GM12873 (cell line): ENCODE measurements at regions not wholly inside any gene's neighbourhood (a gene's known extent, or its start where the extent isn't known, plus 50 kb on each side); places are given as distances from the start of the nearest gene placed in this dataset.

Source experiments
- TF ChIP-seq, protein P1 (sequence below): IDR thresholded peaks from 2 replicates; pipeline ENCODE4 v1.5.1; 2012; ENCODE audit warnings: low read depth, mild to moderate bottlenecking, moderate library complexity, low read length, control low read depth; ENCODE audit not compliant: insufficient read depth; ENCODE audit errors: missing control alignments

DNA sequence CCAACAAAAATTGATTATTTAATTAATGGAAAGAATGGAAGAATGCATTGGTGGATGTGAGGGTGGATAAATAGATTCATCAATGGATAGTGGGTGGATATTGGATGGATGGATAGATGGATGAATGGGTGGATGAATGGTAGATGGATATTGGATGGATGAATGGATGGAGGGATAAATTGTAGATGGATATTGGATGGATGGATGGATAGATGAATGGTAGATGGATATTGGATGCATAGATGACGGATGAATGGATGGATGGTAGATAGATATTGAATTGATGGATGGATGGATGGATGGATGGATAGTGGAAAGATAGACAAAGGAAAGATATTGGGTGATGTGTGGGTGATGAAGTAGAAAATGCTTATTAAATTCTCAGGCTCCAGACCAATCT, 123.6 kb upstream of the KAZN start:
- TF ChIP-seq, protein P1, sequence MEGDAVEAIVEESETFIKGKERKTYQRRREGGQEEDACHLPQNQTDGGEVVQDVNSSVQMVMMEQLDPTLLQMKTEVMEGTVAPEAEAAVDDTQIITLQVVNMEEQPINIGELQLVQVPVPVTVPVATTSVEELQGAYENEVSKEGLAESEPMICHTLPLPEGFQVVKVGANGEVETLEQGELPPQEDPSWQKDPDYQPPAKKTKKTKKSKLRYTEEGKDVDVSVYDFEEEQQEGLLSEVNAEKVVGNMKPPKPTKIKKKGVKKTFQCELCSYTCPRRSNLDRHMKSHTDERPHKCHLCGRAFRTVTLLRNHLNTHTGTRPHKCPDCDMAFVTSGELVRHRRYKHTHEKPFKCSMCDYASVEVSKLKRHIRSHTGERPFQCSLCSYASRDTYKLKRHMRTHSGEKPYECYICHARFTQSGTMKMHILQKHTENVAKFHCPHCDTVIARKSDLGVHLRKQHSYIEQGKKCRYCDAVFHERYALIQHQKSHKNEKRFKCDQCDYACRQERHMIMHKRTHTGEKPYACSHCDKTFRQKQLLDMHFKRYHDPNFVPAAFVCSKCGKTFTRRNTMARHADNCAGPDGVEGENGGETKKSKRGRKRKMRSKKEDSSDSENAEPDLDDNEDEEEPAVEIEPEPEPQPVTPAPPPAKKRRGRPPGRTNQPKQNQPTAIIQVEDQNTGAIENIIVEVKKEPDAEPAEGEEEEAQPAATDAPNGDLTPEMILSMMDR = no peak

DNA sequence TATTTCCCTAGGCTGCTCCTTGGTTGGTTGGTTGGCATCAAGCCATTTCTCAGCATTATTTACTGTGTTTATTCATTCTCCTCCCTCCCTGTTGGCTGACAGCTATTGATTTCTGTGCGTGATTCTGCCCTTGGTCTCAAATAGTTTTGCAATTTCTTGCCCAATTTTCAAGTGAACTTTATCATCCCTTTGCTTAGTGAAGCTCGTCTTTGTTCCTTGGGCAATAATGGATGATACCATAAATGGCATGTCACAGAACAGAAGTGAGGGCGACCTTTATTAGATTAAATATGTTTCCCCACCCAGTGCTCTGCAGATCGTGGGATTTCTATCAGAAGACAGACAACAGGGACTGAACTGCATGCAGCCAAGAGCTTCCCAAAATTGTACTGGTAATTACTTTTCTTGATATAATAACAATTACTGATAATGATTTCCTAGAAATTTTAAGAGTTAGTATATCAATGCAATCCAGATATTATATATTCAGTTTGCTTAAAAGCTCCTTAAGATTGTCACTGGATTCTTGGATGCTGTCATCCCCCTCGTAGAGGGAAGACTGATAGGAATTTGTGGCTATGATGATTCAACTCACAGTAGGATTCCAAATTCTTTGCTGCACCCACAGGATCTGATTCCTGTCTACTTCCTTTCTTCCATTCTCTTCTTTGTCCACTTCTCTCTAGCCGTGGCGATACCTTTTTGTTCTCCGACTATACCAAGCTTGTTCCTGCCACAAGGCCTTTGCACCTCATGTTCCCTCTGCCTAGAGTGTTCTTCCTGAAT, 122.1 kb upstream of the KAZN start:
- TF ChIP-seq, protein P1 = no peak

DNA sequence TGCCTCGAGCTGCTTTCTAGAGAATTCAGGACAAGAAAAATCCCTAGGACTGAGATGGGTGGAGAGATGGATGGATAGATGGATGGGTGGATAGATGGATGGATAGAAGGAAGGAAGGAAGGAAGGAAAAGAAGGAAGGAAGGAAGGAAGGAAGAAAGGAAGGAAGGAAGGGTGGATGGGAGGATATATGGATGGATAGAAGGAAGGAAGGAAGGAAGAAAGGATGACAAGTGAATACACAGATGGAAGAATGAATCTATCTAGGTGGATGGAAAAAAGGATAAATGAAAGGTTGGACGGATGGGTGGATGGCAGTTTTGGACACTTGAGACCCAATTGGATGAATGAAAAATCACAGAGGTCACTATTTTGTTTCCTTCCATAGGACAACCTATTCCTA, 120.4 kb upstream of the KAZN start:
- TF ChIP-seq, protein P1 = no peak

DNA sequence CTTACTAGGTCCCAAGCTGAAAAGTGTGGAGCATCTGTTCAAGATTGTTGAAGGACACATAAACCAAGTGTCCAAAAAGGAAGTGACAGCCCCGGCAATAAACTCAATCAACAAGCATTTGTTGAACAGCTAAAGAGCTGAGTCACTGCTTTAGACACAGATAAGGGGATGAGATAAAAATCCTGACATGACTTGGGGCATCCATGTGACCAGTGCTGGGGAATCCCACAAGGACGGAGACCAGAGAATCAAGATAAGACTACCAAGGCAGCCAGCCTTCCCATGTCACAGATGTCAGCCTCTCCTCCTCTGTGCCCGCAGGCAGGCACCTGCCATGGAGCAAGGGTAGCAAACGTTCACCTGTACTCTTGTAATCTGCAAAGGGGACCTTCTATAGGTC, 118.6 kb upstream of the KAZN start:
- TF ChIP-seq, protein P1 = no peak

DNA sequence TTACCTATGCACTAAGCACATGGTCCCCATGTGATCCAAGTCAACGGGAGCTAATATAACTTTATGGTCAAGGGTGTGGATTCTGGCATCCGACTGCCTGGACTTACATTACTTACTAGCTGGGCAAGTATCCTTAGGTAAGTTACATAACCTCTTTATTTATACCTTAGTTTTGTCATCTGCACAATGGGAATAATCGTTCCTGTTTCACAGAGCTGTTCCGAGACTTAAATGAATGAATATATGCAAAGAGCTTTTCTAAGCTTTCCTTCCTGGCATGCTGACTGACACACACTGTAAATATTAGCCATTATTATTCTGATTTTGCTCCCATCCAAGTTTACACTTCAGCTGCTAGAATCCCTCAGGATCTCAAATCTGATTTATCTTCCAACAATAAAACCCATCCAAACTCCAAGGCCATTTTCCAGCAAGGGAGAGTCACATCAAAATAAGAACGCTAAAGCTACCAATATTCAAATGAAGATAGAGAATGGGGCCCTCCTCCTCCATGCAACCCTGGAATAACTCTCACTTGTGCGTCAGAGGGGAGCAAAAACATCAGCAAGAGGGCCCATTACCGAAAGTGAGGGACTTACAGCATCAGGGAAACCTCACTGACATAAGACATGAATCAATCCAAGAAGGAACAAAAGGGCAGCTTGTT, 115.6 kb upstream of the KAZN start:
- TF ChIP-seq, protein P1 = no peak

DNA sequence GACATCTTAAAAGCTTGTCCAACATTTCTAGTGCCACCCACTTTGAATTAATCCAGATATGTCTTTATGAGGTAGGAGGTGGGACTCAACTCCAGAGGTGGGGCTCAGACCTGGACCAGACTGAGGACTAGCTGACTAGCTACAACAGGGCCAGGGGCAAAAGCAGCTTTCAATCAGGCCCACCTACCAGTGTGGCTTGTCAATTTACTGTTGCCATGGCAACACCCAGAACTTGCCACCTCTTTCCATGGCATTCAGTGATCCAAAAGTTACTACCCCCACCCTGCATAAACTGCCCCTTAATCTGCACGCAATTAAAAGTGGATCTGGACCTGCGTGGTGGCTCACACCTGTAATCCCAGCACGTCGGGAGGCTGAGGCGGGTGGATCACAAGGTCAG, 113.2 kb upstream of the KAZN start:
- TF ChIP-seq, protein P1 = no peak

DNA sequence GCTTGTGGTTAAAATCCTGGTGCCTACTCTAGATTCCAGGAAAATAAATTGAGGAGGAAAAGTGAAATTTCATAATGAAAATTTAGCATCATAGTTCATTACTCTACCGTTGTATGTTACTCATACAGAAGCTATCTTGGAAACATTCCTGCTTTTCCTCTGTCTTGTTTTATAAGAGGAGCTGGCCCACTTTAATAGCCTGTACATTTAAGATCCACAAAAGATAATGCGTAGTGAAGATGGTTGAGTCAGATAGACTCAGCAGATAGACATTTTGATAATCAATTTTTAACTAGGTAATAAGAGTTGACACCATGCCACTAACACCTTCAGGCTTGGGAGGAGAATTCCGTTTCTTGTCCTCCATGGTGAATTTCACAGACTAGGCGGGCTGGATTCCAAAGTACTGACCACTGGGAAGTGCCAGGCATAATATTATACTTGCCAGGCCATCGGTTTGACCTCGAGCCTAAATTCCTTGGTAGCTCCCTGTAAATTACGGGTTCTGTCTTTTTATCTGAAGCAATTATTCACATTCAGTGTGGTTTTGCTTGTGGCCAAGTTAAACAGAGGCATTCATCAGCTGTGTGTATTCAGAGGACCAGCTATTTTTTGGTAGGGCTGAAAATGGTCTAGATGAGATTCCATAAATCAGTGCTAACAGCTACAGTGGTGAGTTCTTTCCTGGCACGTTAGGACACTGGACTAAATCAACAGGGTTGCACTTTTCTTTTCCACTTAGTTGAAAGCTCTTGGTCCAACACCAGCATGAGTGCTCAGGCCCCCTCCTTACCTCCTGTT, 111.9 kb upstream of the KAZN start:
- TF ChIP-seq, protein P1 = no peak
